Gastrocnemius medialis (tissue), 4 donors: ENCODE measurements at regions not wholly inside any gene's neighbourhood (a gene's known extent, or its start where the extent isn't known, plus 50 kb on each side); places are given as distances from the start of the nearest gene placed in this dataset.

ENCODE experiments used
- CTCF ChIP-seq, 5 experiments: fragments of 450-650 bp in 3 of 5; fragments of 200-600 bp in 2 of 5; sonication (generic) in 2 of 5; IDR thresholded peaks in 4 of 5; conservative IDR thresholded peaks in 1 of 5; 1 replicate in 4 of 5; 2 replicates in 1 of 5; pipeline ENCODE4 v1.5.1; 2016 to 2019; ENCODE audit warnings: antibody characterized with exemption in 5 of 5, mild to moderate bottlenecking in 3 of 5, moderate library complexity in 3 of 5
- POLR2A ChIP-seq, 2 donors: fragments of 450-650 bp; IDR thresholded peaks; one replicate each; pipeline ENCODE4 v1.6.1; 2017; ENCODE audit warnings: antibody characterized with exemption in 2 of 2, mild to moderate bottlenecking in 2 of 2, moderate library complexity in 2 of 2

- TF ChIP-seq CTCF (IDR thresholded peaks at IDR 0.05 in 4 of 5, conservative IDR thresholded peaks at IDR 0.05 in 1 of 5) (no peak), POLR2A (IDR thresholded peaks at IDR 0.05) (no peak)
These were observed 174.2 kb upstream of the NOCT start for GRCh38 chr4:138841343-138841742.
